DND-41 (cell line): ENCODE measurements at regions not wholly inside any gene's neighbourhood (a gene's known extent, or its start where the extent isn't known, plus 50 kb on each side); places are given as distances from the start of the nearest gene placed in this dataset.

ENCODE experiments used
- CTCF ChIP-seq: IDR thresholded peaks from 2 replicates; pipeline ENCODE4 v1.5.1; 2012; ENCODE audit warnings: borderline replicate concordance, low read length, moderate library complexity, mild to moderate bottlenecking; ENCODE audit not compliant: poor library complexity, severe bottlenecking; ENCODE audit errors: extremely low read depth
- EZH2 ChIP-seq: IDR thresholded peaks from 3 replicates; pipeline ENCODE4 v1.6.1; 2012; ENCODE audit warnings: borderline replicate concordance, low read depth, mild to moderate bottlenecking, moderate library complexity, low read length, inconsistent platforms; ENCODE audit not compliant: severe bottlenecking

GRCh38 chr14:22482782-22483553 is 106.1 kb downstream of the DAD1 start:
- no peak for TF ChIP-seq CTCF
- TF ChIP-seq EZH2 = no peak
